Activated naive CD8-positive, alpha-beta T cell treated with anti-CD3 and anti-CD28 coated beads for 36 hours (primary cell): ENCODE measurements at regions not wholly inside any gene's neighbourhood (a gene's known extent, or its start where the extent isn't known, plus 50 kb on each side); places are given as distances from the start of the nearest gene placed in this dataset.
"Not testable (repeated sequence)": the region's sequence is repeated elsewhere in the genome, so short reads cannot be mapped to it uniquely, and the experiment has no call there.

Experiments used
- DNase-seq: peaks from one replicate; pipeline ENCODE4 v3.0.0; 2021
- H3K27ac Mint-ChIP-seq: one replicate; pipeline ENCODE4 v1.8.0; 2022; ENCODE audit warnings: mild to moderate bottlenecking, moderate library complexity, mixed read lengths
- H3K27me3 Mint-ChIP-seq: one replicate; pipeline ENCODE4 v1.8.0; 2022; ENCODE audit warnings: mild to moderate bottlenecking, mixed read lengths
- H3K36me3 Mint-ChIP-seq: one replicate; pipeline ENCODE4 v1.8.0; 2021; ENCODE audit warnings: mild to moderate bottlenecking, mixed read lengths
- H3K4me1 Mint-ChIP-seq: one replicate; pipeline ENCODE4 v1.8.0; 2021; ENCODE audit warnings: mixed read lengths
- H3K4me3 Mint-ChIP-seq: one replicate; pipeline ENCODE4 v1.8.0; 2022; ENCODE audit warnings: mild to moderate bottlenecking, moderate library complexity, mixed read lengths
- H3K9me3 Mint-ChIP-seq: one replicate; pipeline ENCODE4 v1.8.0; 2022; ENCODE audit warnings: mixed read lengths

DNA sequence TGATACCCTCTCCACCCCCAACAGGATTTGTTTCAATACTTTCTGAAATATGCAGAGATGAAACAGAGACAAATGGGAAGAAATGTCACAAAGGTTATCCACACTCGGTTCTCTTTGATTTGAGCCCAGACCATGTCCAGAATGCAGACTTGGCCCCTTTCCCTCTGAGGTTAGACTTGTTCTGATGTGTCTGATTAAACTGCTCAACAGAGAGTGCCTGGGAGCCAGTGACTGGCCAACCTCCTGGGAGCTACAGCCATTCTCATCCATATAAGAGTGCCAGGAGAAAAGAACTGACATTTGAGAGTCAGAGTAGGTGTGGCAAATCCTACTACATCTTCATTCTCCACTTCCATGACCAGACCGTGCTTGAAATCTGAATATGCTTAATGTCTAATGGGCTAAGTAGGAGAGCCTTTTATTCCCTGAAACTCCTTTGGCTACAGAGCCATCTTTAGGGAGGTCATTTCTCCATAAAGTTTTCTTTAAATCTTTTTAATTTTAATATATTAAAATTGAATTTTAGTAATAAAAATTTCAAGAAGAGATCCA is 201.4 kb downstream of the BLID start:
- DNase-seq: no peak
- Mint-ChIP-seq H3K27ac (no peak overlapping the region), H3K4me1 (no peaks in the 10 kb centered on the region), H3K4me3 (no peak overlapping the region), H3K27me3 (peaks cover 10% of the 10 kb centered on the region), H3K36me3 (no peaks in the 10 kb centered on the region), H3K9me3 (no peaks in the 10 kb centered on the region)

DNA sequence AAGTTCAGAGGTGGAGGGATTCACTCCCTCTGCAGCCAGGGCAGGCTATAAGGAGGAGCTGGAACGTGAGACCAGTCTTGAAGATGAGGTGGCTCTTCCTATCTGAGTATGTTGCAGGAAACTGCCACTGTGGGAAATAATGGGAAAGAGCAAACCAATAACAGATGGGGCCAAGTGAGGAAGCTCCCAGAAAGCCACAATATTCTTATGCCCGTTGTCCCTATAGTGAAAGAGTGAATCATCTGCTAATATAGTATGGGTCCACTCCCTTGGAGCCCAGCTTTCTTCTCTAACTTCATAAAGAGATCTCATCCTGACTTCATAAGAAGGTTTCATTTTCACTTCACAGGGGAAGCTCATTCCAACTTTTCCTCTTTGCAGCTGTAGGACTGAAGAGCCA is 206.4 kb downstream of the BLID start:
- Mint-ChIP-seq H3K27me3 (peaks cover 15% of the 10 kb centered on the region), H3K4me1 (peaks cover 7% of the 10 kb centered on the region), H3K36me3 (no peaks in the 10 kb centered on the region), H3K27ac (no peak overlapping the region), H3K9me3 (peaks cover 2% of the 10 kb centered on the region), H3K4me3 (no peak overlapping the region)
- DNase-seq: no peak

- Mint-ChIP-seq H3K4me1 (peaks cover 7% of the 10 kb centered on the region), H3K36me3 (no peaks in the 10 kb centered on the region), H3K27ac (no peak overlapping the region), H3K4me3 (no peak overlapping the region), H3K27me3 (peaks cover 15% of the 10 kb centered on the region), H3K9me3 (peaks cover 2% of the 10 kb centered on the region)
- no peak for DNase-seq
Measured at GRCh38 chr11:121907379-121907778, 208.6 kb downstream of the BLID start.

DNA sequence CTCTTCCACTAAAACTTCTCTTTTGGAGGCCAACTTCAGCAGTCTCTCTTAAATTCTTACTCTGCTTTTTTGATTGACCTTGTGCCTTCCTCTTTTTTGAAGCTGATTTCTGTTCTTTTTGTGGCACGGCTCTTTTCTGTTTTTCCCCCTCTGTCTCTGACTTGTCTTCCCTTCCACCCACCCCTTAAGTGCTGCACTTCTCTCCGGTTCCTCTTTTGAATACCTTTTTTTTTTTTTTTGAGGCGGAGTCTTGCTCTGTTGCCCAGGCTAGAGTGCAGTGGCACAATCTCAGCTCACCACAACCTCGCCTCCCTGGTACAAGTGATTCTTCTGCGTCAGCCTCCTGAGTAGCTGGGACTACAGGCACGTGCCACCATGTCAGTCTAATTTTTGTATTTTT is 211.9 kb downstream of the BLID start:
- Mint-ChIP-seq H3K4me1 (peaks cover 7% of the 10 kb centered on the region), H3K27me3 (peaks cover 6% of the 10 kb centered on the region), H3K36me3 (no peaks in the 10 kb centered on the region), H3K27ac (no peak overlapping the region), H3K4me3 (no peak overlapping the region), H3K9me3 (peaks cover 2% of the 10 kb centered on the region)
- DNase-seq: no peak

GRCh38 chr11:121901886-121902285 is 214.1 kb downstream of the BLID start:
- no peak overlapping the region for H3K4me3 Mint-ChIP-seq
- no peak overlapping the region for H3K27ac Mint-ChIP-seq
- DNase-seq: no peak
- H3K4me1 Mint-ChIP-seq: peaks cover under 1% of the 10 kb centered on the region
- H3K36me3 Mint-ChIP-seq: no peaks in the 10 kb centered on the region
- no peaks in the 10 kb centered on the region for H3K27me3 Mint-ChIP-seq
- H3K9me3 Mint-ChIP-seq: peaks cover 1% of the 10 kb centered on the region

DNA sequence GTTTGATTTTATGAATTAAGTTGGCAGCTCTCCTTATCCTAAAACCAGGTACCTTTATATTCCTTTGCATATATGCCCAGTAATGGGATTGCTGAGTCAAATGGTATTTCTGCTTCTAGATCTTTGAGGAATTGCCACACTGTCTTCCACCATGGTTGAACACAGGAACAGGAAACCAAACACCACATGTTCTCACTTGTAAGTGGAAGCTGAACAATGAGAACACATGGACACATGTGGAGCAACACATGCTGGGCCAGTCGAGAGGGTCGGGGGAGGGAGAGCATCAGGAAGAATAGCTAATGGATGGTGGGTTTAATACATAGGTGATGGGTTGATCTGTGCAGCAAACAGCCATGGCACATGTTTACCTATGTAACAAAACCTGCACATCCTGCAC is 214.6 kb downstream of the BLID start:
- H3K4me3 Mint-ChIP-seq, H3K27me3 Mint-ChIP-seq, H3K4me1 Mint-ChIP-seq, H3K27ac Mint-ChIP-seq, H3K9me3 Mint-ChIP-seq, DNase-seq, H3K36me3 Mint-ChIP-seq: not testable (repeated sequence)

DNA sequence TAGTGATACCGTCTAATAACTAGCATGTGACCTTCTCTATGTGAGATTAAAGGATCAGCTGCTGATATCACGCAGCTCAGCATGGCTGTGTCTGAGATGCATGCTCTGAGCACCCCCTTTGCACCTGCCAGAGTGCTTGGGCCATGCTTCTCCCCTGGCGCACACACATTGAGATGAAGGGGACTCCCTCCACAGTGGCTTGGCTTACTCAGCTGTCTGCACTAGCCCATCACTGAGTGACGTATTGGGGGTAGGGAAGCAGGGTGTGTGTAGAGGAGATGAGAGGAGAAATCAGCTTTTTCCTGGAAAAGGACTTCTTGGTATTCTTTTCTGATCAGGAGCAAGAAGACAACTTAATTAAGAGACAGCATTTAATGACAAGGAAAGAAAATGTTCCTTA is 216.5 kb downstream of the BLID start:
- Mint-ChIP-seq H3K27ac (no peak overlapping the region), H3K4me1 (no peaks in the 10 kb centered on the region), H3K36me3 (no peaks in the 10 kb centered on the region), H3K9me3 (no peaks in the 10 kb centered on the region), H3K27me3 (no peaks in the 10 kb centered on the region), H3K4me3 (no peak overlapping the region)
- no peak for DNase-seq

- H3K27me3 Mint-ChIP-seq: no peaks in the 10 kb centered on the region
- DNase-seq: no peak
- no peaks in the 10 kb centered on the region for H3K4me1 Mint-ChIP-seq
- no peaks in the 10 kb centered on the region for H3K9me3 Mint-ChIP-seq
- no peak overlapping the region for H3K27ac Mint-ChIP-seq
- no peaks in the 10 kb centered on the region for H3K36me3 Mint-ChIP-seq
- no peak overlapping the region for H3K4me3 Mint-ChIP-seq
Measured at GRCh38 chr11:121898903-121899302, 217.1 kb downstream of the BLID start.

DNA sequence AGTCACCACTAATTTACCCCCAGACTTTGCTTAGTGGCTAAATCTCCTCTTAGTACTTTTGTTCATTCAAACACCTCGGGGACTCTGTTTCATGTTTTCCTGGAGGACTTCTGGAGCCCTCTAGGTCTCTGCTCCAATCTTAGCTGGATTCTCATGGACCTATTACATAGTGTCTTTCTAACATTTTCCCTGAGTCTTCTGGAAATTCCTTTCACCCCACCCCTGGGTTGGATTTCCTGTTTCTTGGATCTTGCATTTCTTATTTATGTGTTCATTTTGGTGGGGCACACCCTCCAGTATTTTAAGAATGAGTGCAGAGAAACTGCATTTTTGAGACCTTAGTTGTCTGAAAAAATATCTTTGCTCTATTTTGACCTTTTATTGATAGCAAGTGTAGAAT is 220.1 kb downstream of the BLID start:
- H3K27me3 Mint-ChIP-seq: no peaks in the 10 kb centered on the region
- H3K4me3 Mint-ChIP-seq: no peak overlapping the region
- no peaks in the 10 kb centered on the region for H3K4me1 Mint-ChIP-seq
- no peak for DNase-seq
- H3K27ac Mint-ChIP-seq: no peak overlapping the region
- H3K36me3 Mint-ChIP-seq: no peaks in the 10 kb centered on the region
- no peaks in the 10 kb centered on the region for H3K9me3 Mint-ChIP-seq

DNA sequence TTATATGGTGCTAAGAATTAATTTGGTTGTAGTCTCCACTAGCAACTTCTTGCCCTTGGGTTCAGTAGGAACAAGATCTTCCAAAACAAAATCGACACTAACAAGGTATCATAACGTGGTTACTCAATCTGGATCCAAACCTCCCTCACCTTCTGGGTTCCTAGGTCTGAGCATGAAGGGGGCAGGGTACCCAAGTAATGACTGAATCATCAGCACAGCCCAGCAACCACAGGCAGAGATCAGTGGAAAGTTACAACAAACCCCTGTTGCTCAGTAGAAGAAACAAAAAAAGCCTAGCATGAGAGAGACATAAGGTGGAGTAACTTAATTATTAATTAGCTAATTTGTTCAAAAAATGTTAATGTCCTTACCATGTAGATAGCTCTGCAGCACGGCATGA is 221.4 kb downstream of the BLID start:
- Mint-ChIP-seq H3K4me3 (no peak overlapping the region), H3K27ac (no peak overlapping the region), H3K4me1 (no peaks in the 10 kb centered on the region), H3K36me3 (no peaks in the 10 kb centered on the region), H3K27me3 (no peaks in the 10 kb centered on the region), H3K9me3 (no peaks in the 10 kb centered on the region)
- DNase-seq: no peak

DNA sequence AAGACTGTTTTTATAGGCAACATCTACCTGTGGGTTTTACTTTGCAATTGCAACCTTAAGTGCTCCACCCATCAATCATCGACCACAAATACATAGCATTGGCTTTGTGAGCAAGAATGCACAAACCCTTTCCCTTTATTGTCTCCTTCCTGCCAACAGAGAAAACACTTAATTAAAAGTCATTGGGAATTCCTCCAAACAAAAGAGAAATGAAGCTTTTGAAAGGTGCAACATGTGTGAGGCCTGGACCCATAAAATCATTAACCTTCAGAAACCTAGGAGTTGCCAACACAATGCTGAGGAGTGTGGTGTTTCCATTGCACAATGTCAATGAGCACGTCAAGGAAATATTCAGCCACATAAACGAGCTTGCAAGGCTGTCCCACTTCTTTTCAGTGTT is 223.2 kb downstream of the BLID start:
- no peaks in the 10 kb centered on the region for H3K9me3 Mint-ChIP-seq
- H3K36me3 Mint-ChIP-seq: no peaks in the 10 kb centered on the region
- no peak overlapping the region for H3K27ac Mint-ChIP-seq
- DNase-seq: no peak
- no peaks in the 10 kb centered on the region for H3K4me1 Mint-ChIP-seq
- H3K27me3 Mint-ChIP-seq: no peaks in the 10 kb centered on the region
- no peak overlapping the region for H3K4me3 Mint-ChIP-seq

- no peak for DNase-seq
- no peak overlapping the region for H3K27ac Mint-ChIP-seq
- H3K9me3 Mint-ChIP-seq: no peaks in the 10 kb centered on the region
- H3K27me3 Mint-ChIP-seq: no peaks in the 10 kb centered on the region
- no peak overlapping the region for H3K4me3 Mint-ChIP-seq
- H3K36me3 Mint-ChIP-seq: no peaks in the 10 kb centered on the region
- H3K4me1 Mint-ChIP-seq: no peaks in the 10 kb centered on the region
Measured at GRCh38 chr11:121892131-121892681, 223.8 kb downstream of the BLID start.

DNA sequence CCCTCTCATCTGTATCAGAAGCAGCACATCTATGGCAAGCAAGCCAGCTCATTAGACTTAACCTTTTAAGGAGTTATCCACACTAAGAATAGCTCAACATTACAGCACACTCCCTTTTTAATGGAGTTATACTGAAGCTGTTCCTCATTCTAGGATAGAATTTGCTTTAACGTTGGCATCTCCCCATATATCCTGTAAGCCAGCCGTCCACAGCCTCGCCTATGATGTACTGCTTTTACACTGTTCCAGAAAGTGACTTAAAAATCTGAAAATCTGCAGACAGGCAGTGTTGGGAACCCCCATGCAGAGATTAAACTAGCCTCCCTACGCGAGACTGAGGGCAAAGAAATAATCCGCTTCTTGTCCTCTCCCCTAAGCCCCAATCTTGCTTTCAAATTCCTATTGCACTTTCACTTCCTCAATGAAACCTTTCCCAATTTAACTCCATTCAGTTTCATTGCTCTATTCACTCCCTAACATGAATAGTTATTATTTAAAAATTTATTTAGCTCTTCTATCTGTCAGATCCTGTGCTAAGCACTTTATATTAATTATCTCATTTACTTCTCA is 225.0 kb downstream of the BLID start:
- H3K36me3 Mint-ChIP-seq: no peaks in the 10 kb centered on the region
- H3K27me3 Mint-ChIP-seq: no peaks in the 10 kb centered on the region
- no peak overlapping the region for H3K27ac Mint-ChIP-seq
- no peaks in the 10 kb centered on the region for H3K9me3 Mint-ChIP-seq
- H3K4me1 Mint-ChIP-seq: no peaks in the 10 kb centered on the region
- no peak for DNase-seq
- no peak overlapping the region for H3K4me3 Mint-ChIP-seq

GRCh38 chr11:121890377-121890776 is 225.6 kb downstream of the BLID start:
- H3K27me3 Mint-ChIP-seq: no peaks in the 10 kb centered on the region
- no peak overlapping the region for H3K27ac Mint-ChIP-seq
- no peaks in the 10 kb centered on the region for H3K36me3 Mint-ChIP-seq
- no peak overlapping the region for H3K4me3 Mint-ChIP-seq
- no peak for DNase-seq
- H3K9me3 Mint-ChIP-seq: no peaks in the 10 kb centered on the region
- no peaks in the 10 kb centered on the region for H3K4me1 Mint-ChIP-seq

- no peak overlapping the region for H3K4me3 Mint-ChIP-seq
- no peak for DNase-seq
- H3K9me3 Mint-ChIP-seq: no peaks in the 10 kb centered on the region
- H3K27me3 Mint-ChIP-seq: no peaks in the 10 kb centered on the region
- H3K36me3 Mint-ChIP-seq: no peaks in the 10 kb centered on the region
- no peak overlapping the region for H3K27ac Mint-ChIP-seq
- no peaks in the 10 kb centered on the region for H3K4me1 Mint-ChIP-seq
Measured at GRCh38 chr11:121889931-121890330, 226.1 kb downstream of the BLID start.

DNA sequence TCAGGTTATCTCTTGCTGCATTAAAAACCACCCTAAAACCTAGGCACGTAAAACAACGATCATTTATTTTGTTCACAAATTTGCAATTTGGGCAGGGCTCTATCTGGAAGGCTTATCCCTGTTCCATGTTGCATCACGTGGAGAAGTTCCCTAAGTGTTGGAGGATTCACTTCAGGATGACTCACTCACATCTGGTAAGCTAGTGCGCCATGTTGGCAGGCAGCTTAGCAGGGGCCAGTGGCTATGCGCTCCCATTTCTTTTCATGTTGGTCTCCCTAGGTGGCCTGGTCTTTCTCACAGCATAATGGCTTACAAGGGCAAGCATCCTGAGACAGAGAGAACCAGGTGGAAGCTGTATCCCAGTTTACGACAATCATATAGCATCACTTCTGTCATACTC is 226.8 kb downstream of the BLID start:
- H3K36me3 Mint-ChIP-seq: no peaks in the 10 kb centered on the region
- H3K27ac Mint-ChIP-seq: no peak overlapping the region
- H3K27me3 Mint-ChIP-seq: no peaks in the 10 kb centered on the region
- no peaks in the 10 kb centered on the region for H3K9me3 Mint-ChIP-seq
- no peak for DNase-seq
- H3K4me1 Mint-ChIP-seq: no peaks in the 10 kb centered on the region
- no peak overlapping the region for H3K4me3 Mint-ChIP-seq
